Activated CD4-positive, alpha-beta memory T cell treated with anti-CD3 and anti-CD28 coated beads, Interleukin-2, amount 10 ng/mL, durations not matched to agents 7 days and 5 days (primary cell): ENCODE measurements at regions not wholly inside any gene's neighbourhood (a gene's known extent, or its start where the extent isn't known, plus 50 kb on each side); places are given as distances from the start of the nearest gene placed in this dataset.

Experiments used
- CTCF ChIA-PET: fragments of 350-600 bp; sonication (Branson Sonifier 250); formaldehyde crosslinking; loops from one replicate; lab custom pipeline; 2021; ENCODE audit warnings: antibody characterized with exemption, inconsistent platforms; lab: Charles Lee
- POLR2A ChIA-PET: fragments of 350-600 bp; sonication (Branson Sonifier 250); formaldehyde crosslinking; loops from one replicate; lab custom pipeline; 2021; ENCODE audit warnings: antibody characterized with exemption; lab: Charles Lee
- DNase-seq: peaks from one replicate; pipeline ENCODE4 v3.0.0-alpha.2; 2020
- H3K27ac Mint-ChIP-seq: one replicate; pipeline ENCODE4 v1.8.0; 2021; ENCODE audit warnings: mild to moderate bottlenecking, mixed read lengths
- H3K27me3 Mint-ChIP-seq: one replicate; pipeline ENCODE4 v1.8.0; 2021; ENCODE audit warnings: mixed read lengths
- H3K36me3 Mint-ChIP-seq: one replicate; pipeline ENCODE4 v1.8.0; 2021; ENCODE audit warnings: low read depth, mixed read lengths
- H3K4me1 Mint-ChIP-seq: one replicate; pipeline ENCODE4 v1.8.0; 2021; ENCODE audit warnings: mixed read lengths
- H3K4me3 Mint-ChIP-seq: one replicate; pipeline ENCODE4 v1.8.0; 2021; ENCODE audit warnings: mild to moderate bottlenecking, mixed read lengths
- H3K9me3 Mint-ChIP-seq: one replicate; pipeline ENCODE4 v1.8.0; 2021; ENCODE audit warnings: mixed read lengths

- POLR2A ChIA-PET: no interaction called here
- H3K4me1 Mint-ChIP-seq: no peaks in the 10 kb centered on the region
- no peak overlapping the region for H3K27ac Mint-ChIP-seq
These were observed 210.5 kb upstream of the ANO3 start for GRCh38 chr11:26121466-26121865.

GRCh38 chr11:26126741-26127140 is 205.2 kb upstream of the ANO3 start:
- CTCF ChIA-PET: no interaction called here
- POLR2A ChIA-PET: no interaction called here

More at GRCh38 chr11:26121466-26121865, 210.5 kb upstream of the ANO3 start:
- peaks cover 2% of the 10 kb centered on the region for H3K9me3 Mint-ChIP-seq
- CTCF ChIA-PET: no interaction called here
- H3K36me3 Mint-ChIP-seq: no peaks in the 10 kb centered on the region
- H3K27me3 Mint-ChIP-seq: no peaks in the 10 kb centered on the region
- DNase-seq: no peak
- H3K4me3 Mint-ChIP-seq: no peak overlapping the region

GRCh38 chr11:26127336-26127735 is 204.6 kb upstream of the ANO3 start:
- Mint-ChIP-seq H3K9me3 (peaks cover 8% of the 10 kb centered on the region), H3K4me3 (no peak overlapping the region), H3K27ac (no peak overlapping the region), H3K27me3 (no peaks in the 10 kb centered on the region), H3K36me3 (no peaks in the 10 kb centered on the region), H3K4me1 (no peaks in the 10 kb centered on the region)
- CTCF ChIA-PET: no interaction called here
- DNase-seq: no peak
- POLR2A ChIA-PET: no interaction called here

More at GRCh38 chr11:26126741-26127140, 205.2 kb upstream of the ANO3 start:
- no peaks in the 10 kb centered on the region for H3K4me1 Mint-ChIP-seq
- H3K27me3 Mint-ChIP-seq: no peaks in the 10 kb centered on the region
- H3K36me3 Mint-ChIP-seq: no peaks in the 10 kb centered on the region
- H3K4me3 Mint-ChIP-seq: no peak overlapping the region
- no peak overlapping the region for H3K27ac Mint-ChIP-seq
- peaks cover 4% of the 10 kb centered on the region for H3K9me3 Mint-ChIP-seq
- DNase-seq: no peak

- H3K9me3 Mint-ChIP-seq: peaks cover 8% of the 10 kb centered on the region
- H3K27me3 Mint-ChIP-seq: no peaks in the 10 kb centered on the region
- no peak overlapping the region for H3K27ac Mint-ChIP-seq
- no peak for DNase-seq
- H3K4me3 Mint-ChIP-seq: no peak overlapping the region
- H3K36me3 Mint-ChIP-seq: no peaks in the 10 kb centered on the region
- H3K4me1 Mint-ChIP-seq: no peaks in the 10 kb centered on the region
- ChIA-PET POLR2A (no interaction called here), CTCF (no interaction called here)
These were observed 200.5 kb upstream of the ANO3 start for GRCh38 chr11:26131406-26131805.

GRCh38 chr11:26134053-26134452 is 197.9 kb upstream of the ANO3 start:
- POLR2A ChIA-PET: no interaction called here
- no peaks in the 10 kb centered on the region for H3K4me1 Mint-ChIP-seq
- peaks cover 8% of the 10 kb centered on the region for H3K9me3 Mint-ChIP-seq
- no peaks in the 10 kb centered on the region for H3K27me3 Mint-ChIP-seq
- H3K27ac Mint-ChIP-seq: no peak overlapping the region
- H3K36me3 Mint-ChIP-seq: no peaks in the 10 kb centered on the region
- CTCF ChIA-PET: no interaction called here
- no peak overlapping the region for H3K4me3 Mint-ChIP-seq
- DNase-seq: no peak

- H3K36me3 Mint-ChIP-seq: no peaks in the 10 kb centered on the region
- no peak overlapping the region for H3K4me3 Mint-ChIP-seq
- no peak for DNase-seq
- ChIA-PET CTCF (no interaction called here), POLR2A (no interaction called here)
- no peak overlapping the region for H3K27ac Mint-ChIP-seq
- no peaks in the 10 kb centered on the region for H3K4me1 Mint-ChIP-seq
- no peaks in the 10 kb centered on the region for H3K27me3 Mint-ChIP-seq
- peaks cover 8% of the 10 kb centered on the region for H3K9me3 Mint-ChIP-seq
These were observed 197.2 kb upstream of the ANO3 start for GRCh38 chr11:26134481-26135355.

- POLR2A ChIA-PET: no interaction called here
- H3K36me3 Mint-ChIP-seq: no peaks in the 10 kb centered on the region
- CTCF ChIA-PET: no interaction called here
- no peak for DNase-seq
- no peaks in the 10 kb centered on the region for H3K27me3 Mint-ChIP-seq
- H3K4me3 Mint-ChIP-seq: no peak overlapping the region
- H3K9me3 Mint-ChIP-seq: no peaks in the 10 kb centered on the region
- no peaks in the 10 kb centered on the region for H3K4me1 Mint-ChIP-seq
- H3K27ac Mint-ChIP-seq: no peak overlapping the region
These were observed 194.3 kb upstream of the ANO3 start for GRCh38 chr11:26137651-26138050.

GRCh38 chr11:26142891-26143290 is 189.0 kb upstream of the ANO3 start:
- Mint-ChIP-seq H3K9me3 (no peaks in the 10 kb centered on the region), H3K27me3 (no peaks in the 10 kb centered on the region), H3K36me3 (no peaks in the 10 kb centered on the region), H3K4me1 (no peaks in the 10 kb centered on the region), H3K4me3 (no peak overlapping the region), H3K27ac (no peak overlapping the region)
- ChIA-PET CTCF (no interaction called here), POLR2A (interaction anchor here (0.9 kb wide), 1 partner anchor 52 kb away, joined by 3 read pairs; no protein-coding TSS in a partner anchor)
- no peak for DNase-seq

- Mint-ChIP-seq H3K36me3 (no peaks in the 10 kb centered on the region), H3K9me3 (peaks cover 4% of the 10 kb centered on the region), H3K27me3 (no peaks in the 10 kb centered on the region), H3K27ac (no peak overlapping the region), H3K4me3 (no peak overlapping the region), H3K4me1 (no peaks in the 10 kb centered on the region)
- CTCF ChIA-PET: no interaction called here
- POLR2A ChIA-PET: interaction anchor here (0.9 kb wide), 1 partner anchor 53 kb away, joined by 3 read pairs; no protein-coding TSS in a partner anchor
- no peak for DNase-seq
These were observed 188.2 kb upstream of the ANO3 start for GRCh38 chr11:26143566-26144290.

- DNase-seq: no peak
- Mint-ChIP-seq H3K4me3 (no peak overlapping the region), H3K4me1 (no peaks in the 10 kb centered on the region), H3K27ac (no peak overlapping the region), H3K27me3 (no peaks in the 10 kb centered on the region), H3K9me3 (peaks cover 5% of the 10 kb centered on the region), H3K36me3 (no peaks in the 10 kb centered on the region)
- ChIA-PET CTCF (no interaction called here), POLR2A (no interaction called here)
These were observed 187.6 kb upstream of the ANO3 start for GRCh38 chr11:26144291-26144690.

GRCh38 chr11:26144911-26145310 is 187.0 kb upstream of the ANO3 start:
- Mint-ChIP-seq H3K36me3 (no peaks in the 10 kb centered on the region), H3K4me1 (no peaks in the 10 kb centered on the region), H3K27me3 (no peaks in the 10 kb centered on the region), H3K27ac (no peak overlapping the region), H3K9me3 (peaks cover 7% of the 10 kb centered on the region), H3K4me3 (no peak overlapping the region)
- no peak for DNase-seq
- ChIA-PET CTCF (no interaction called here), POLR2A (no interaction called here)

- no peak for DNase-seq
- ChIA-PET POLR2A (no interaction called here), CTCF (no interaction called here)
- no peak overlapping the region for H3K27ac Mint-ChIP-seq
- H3K36me3 Mint-ChIP-seq: no peaks in the 10 kb centered on the region
- H3K9me3 Mint-ChIP-seq: peaks cover 11% of the 10 kb centered on the region
- H3K27me3 Mint-ChIP-seq: no peaks in the 10 kb centered on the region
- H3K4me3 Mint-ChIP-seq: no peak overlapping the region
- no peaks in the 10 kb centered on the region for H3K4me1 Mint-ChIP-seq
These were observed 182.3 kb upstream of the ANO3 start for GRCh38 chr11:26149585-26149984.

- no peaks in the 10 kb centered on the region for H3K4me1 Mint-ChIP-seq
- CTCF ChIA-PET: no interaction called here
- no peak overlapping the region for H3K4me3 Mint-ChIP-seq
- H3K27me3 Mint-ChIP-seq: no peaks in the 10 kb centered on the region
- no peak for DNase-seq
- no peaks in the 10 kb centered on the region for H3K36me3 Mint-ChIP-seq
- POLR2A ChIA-PET: no interaction called here
- peaks cover 11% of the 10 kb centered on the region for H3K9me3 Mint-ChIP-seq
- H3K27ac Mint-ChIP-seq: no peak overlapping the region
These were observed 181.9 kb upstream of the ANO3 start for GRCh38 chr11:26150031-26150430.
